HG03442 (cell line): ENCODE measurements at regions not wholly inside any gene's neighbourhood (a gene's known extent, or its start where the extent isn't known, plus 50 kb on each side); places are given as distances from the start of the nearest gene placed in this dataset.

ENCODE experiments used
- ATAC-seq: cut with Tn5 transposase; IDR thresholded peaks from one replicate; pipeline ENCODE4 v1.9.1; 2021; ENCODE audit warnings: mild to moderate bottlenecking, moderate library complexity; ENCODE audit not compliant: unreplicated experiment

GRCh38 chr11:116111546-116111945 is 607.3 kb upstream of the CADM1 start:
- ATAC-seq = no peak

- no peak for ATAC-seq
These were observed 606.6 kb upstream of the CADM1 start for GRCh38 chr11:116110802-116111201.

- no peak for ATAC-seq
These were observed 606.1 kb upstream of the CADM1 start for GRCh38 chr11:116110356-116110755.

- ATAC-seq = no peak
These were observed 605.0 kb upstream of the CADM1 start for GRCh38 chr11:116109228-116109627.

GRCh38 chr11:116108161-116108560 is 603.9 kb upstream of the CADM1 start:
- ATAC-seq = no peak

- no peak for ATAC-seq
These were observed 603.0 kb upstream of the CADM1 start for GRCh38 chr11:116107229-116107628.

GRCh38 chr11:116104498-116105174 is 600.4 kb upstream of the CADM1 start:
- no peak for ATAC-seq

- ATAC-seq = no peak
These were observed 597.7 kb upstream of the CADM1 start for GRCh38 chr11:116101902-116102301.

GRCh38 chr11:116100016-116100415 is 595.8 kb upstream of the CADM1 start:
- ATAC-seq = no peak

GRCh38 chr11:116099541-116099940 is 595.3 kb upstream of the CADM1 start:
- no peak for ATAC-seq

- ATAC-seq = no peak
These were observed 592.2 kb upstream of the CADM1 start for GRCh38 chr11:116096272-116096995.

- no peak for ATAC-seq
These were observed 589.5 kb upstream of the CADM1 start for GRCh38 chr11:116093481-116094270.

- ATAC-seq = no peak
These were observed 588.9 kb upstream of the CADM1 start for GRCh38 chr11:116093065-116093464.

GRCh38 chr11:116086426-116086825 is 582.2 kb upstream of the CADM1 start:
- no peak for ATAC-seq

GRCh38 chr11:116085031-116085635 is 580.9 kb upstream of the CADM1 start:
- no peak for ATAC-seq

- no peak for ATAC-seq
These were observed 580.3 kb upstream of the CADM1 start for GRCh38 chr11:116084511-116084910.

GRCh38 chr11:116082256-116082655 is 578.0 kb upstream of the CADM1 start:
- no peak for ATAC-seq

- no peak for ATAC-seq
These were observed 575.4 kb upstream of the CADM1 start for GRCh38 chr11:116079580-116079979.

- ATAC-seq = no peak
These were observed 573.9 kb upstream of the CADM1 start for GRCh38 chr11:116078101-116078591.

GRCh38 chr11:116077092-116077491 is 572.9 kb upstream of the CADM1 start:
- no peak for ATAC-seq
